Liver (tissue), 8 donors: ENCODE measurements at regions not wholly inside any gene's neighbourhood (a gene's known extent, or its start where the extent isn't known, plus 50 kb on each side); places are given as distances from the start of the nearest gene placed in this dataset.

Experiments
- DNase-seq: peaks from one replicate; pipeline ENCODE4 v3.0.0-alpha.2; 2017; ENCODE audit warnings: low spot score
- H3K27ac ChIP-seq, 2 donors: one replicate each; pipeline ENCODE4 v1.7.0; 2013; ENCODE audit warnings: inconsistent platforms in 2 of 2, low read length in 2 of 2, control low read depth in 1 of 2, low read depth in 1 of 2, mild to moderate bottlenecking in 1 of 2
- H3K27me3 ChIP-seq, 4 donors: one replicate each; pipeline versions ENCODE4 v1.6.1 to v1.7.0; 2013; ENCODE audit warnings: low read length in 3 of 4, inconsistent platforms in 1 of 4, mild to moderate bottlenecking in 1 of 4, moderate library complexity in 1 of 4; ENCODE audit not compliant: control insufficient read depth in 4 of 4, insufficient read depth in 4 of 4
- H3K36me3 ChIP-seq, 4 donors: one replicate each; pipeline versions ENCODE4 v1.6.1 to v1.7.0; 2013; ENCODE audit warnings: low read length in 3 of 4, mild to moderate bottlenecking in 3 of 4, low read depth in 1 of 4, moderate library complexity in 1 of 4; ENCODE audit not compliant: control insufficient read depth in 4 of 4, insufficient read depth in 3 of 4
- H3K4me1 ChIP-seq, 4 donors: one replicate each; pipeline versions ENCODE4 v1.6.1 to v1.7.0; 2013; ENCODE audit warnings: low read length in 3 of 4, mild to moderate bottlenecking in 3 of 4, moderate library complexity in 1 of 4; ENCODE audit not compliant: control insufficient read depth in 4 of 4, insufficient read depth in 4 of 4
- H3K4me3 ChIP-seq, 3 donors: one replicate each; pipeline versions ENCODE4 v1.6.1 to v1.7.0; 2013; ENCODE audit warnings: low read length in 3 of 3, control low read depth in 1 of 3, low read depth in 1 of 3, mild to moderate bottlenecking in 1 of 3
- H3K9ac ChIP-seq, 2 donors: one replicate each; pipeline ENCODE4 v1.7.0; 2013; ENCODE audit warnings: low read length in 2 of 2, mild to moderate bottlenecking in 2 of 2, moderate library complexity in 2 of 2, control low read depth in 1 of 2, low read depth in 1 of 2
- H3K9me3 ChIP-seq, 4 donors: one replicate each; pipeline versions ENCODE4 v1.6.1 to v1.7.0; 2013; ENCODE audit warnings: low read length in 3 of 4; ENCODE audit not compliant: control insufficient read depth in 4 of 4
- ATF3 ChIP-seq: IDR thresholded peaks from 2 replicates; pipeline ENCODE4 v1.6.1; 2016; ENCODE audit warnings: antibody characterized with exemption
- CTCF ChIP-seq: fragments of 150-350 bp; IDR thresholded peaks from 2 replicates; pipeline ENCODE4 v1.5.1; 2017; ENCODE audit warnings: improper control_type of control experiment, low read depth, low read length; ENCODE audit not compliant: missing input control
- EGR1 ChIP-seq, 2 donors: IDR thresholded peaks; 2 replicates each; pipeline ENCODE4 v1.6.1; 2016 to 2018; ENCODE audit warnings: antibody characterized with exemption in 2 of 2, low read depth in 2 of 2
- FOXA1 ChIP-seq: IDR thresholded peaks from 2 replicates; pipeline ENCODE4 v1.6.1; 2016; ENCODE audit warnings: antibody characterized with exemption
- FOXA2 ChIP-seq: IDR thresholded peaks from 2 replicates; pipeline ENCODE4 v1.6.1; 2016; ENCODE audit warnings: antibody characterized with exemption
- GABPA ChIP-seq, 2 donors: IDR thresholded peaks in 1 of 2; conservative IDR thresholded peaks in 1 of 2; 2 replicates each; pipeline ENCODE4 v1.6.1; 2016; ENCODE audit warnings: antibody characterized with exemption in 2 of 2, mild to moderate bottlenecking in 1 of 2, moderate library complexity in 1 of 2
- HNF4A ChIP-seq, 2 donors: conservative IDR thresholded peaks; 2 replicates each; pipeline ENCODE4 v1.6.1; 2016; ENCODE audit warnings: antibody characterized with exemption in 2 of 2, mild to moderate bottlenecking in 2 of 2
- HNF4G ChIP-seq: IDR thresholded peaks from 2 replicates; pipeline ENCODE4 v1.6.1; 2016; ENCODE audit warnings: antibody characterized with exemption
- JUND ChIP-seq, 2 donors: IDR thresholded peaks; 2 replicates each; pipeline ENCODE4 v1.6.1; 2016; ENCODE audit warnings: antibody characterized with exemption in 2 of 2
- MAX ChIP-seq: IDR thresholded peaks from 2 replicates; pipeline ENCODE4 v1.6.1; 2016; ENCODE audit warnings: antibody characterized with exemption
- NR2F2 ChIP-seq: IDR thresholded peaks from 2 replicates; pipeline ENCODE4 v1.6.1; 2016; ENCODE audit warnings: antibody characterized with exemption
- RAD21 ChIP-seq, 2 donors: IDR thresholded peaks; 2 replicates each; pipeline ENCODE4 v1.6.1; 2016; ENCODE audit warnings: antibody characterized with exemption in 2 of 2, mild to moderate bottlenecking in 2 of 2
- REST ChIP-seq: IDR thresholded peaks from 2 replicates; pipeline ENCODE4 v1.6.1; 2016; ENCODE audit warnings: antibody characterized with exemption, mild to moderate bottlenecking
- RXRA ChIP-seq, 2 donors: IDR thresholded peaks; 2 replicates each; pipeline ENCODE4 v1.6.1; 2017 to 2018; ENCODE audit warnings: antibody characterized with exemption in 2 of 2, mild to moderate bottlenecking in 1 of 2
- SP1 ChIP-seq: IDR thresholded peaks from 2 replicates; pipeline ENCODE4 v1.6.1; 2018; ENCODE audit warnings: antibody characterized with exemption, mild to moderate bottlenecking
- YY1 ChIP-seq: IDR thresholded peaks from 2 replicates; pipeline ENCODE4 v1.6.1; 2016; ENCODE audit warnings: antibody characterized with exemption, mild to moderate bottlenecking
- WGBS: extraction: QIAGEN DNeasy Blood & Tissue Kit; methylation state at CpG from one replicate; pipeline ENCODE4 v1.1.7; 2013; 5-methylcytosine and 5-hydroxymethylcytosine counted together
- donor health status: healthy.
- donor health status: healthy.
- donor health status: healthy.
- donor health status: healthy.
- donor health status: healthy.

DNA sequence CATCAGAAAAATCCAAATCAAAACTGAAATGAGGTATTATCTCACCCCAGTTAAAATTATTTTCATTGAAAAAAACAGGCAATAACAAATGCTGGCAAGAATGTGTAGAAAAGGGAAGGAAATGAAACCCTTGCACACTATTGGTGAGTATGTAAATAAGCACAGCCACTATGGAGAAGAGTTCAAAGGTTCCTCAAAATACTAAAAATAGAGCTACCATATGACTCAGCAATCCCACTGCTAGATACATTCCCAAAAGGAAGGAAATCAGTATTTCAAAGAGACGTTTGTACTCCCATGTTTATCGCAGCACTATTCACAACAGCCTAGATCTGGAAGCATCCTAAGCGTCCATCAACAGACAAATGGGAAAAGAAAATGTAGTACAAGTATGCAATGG, 932.4 kb downstream of the PCDH18 start:
- H3K27ac ChIP-seq: no peak overlapping the region
- 68% methylated on average over 3 of the region's 3 CpGs for WGBS

GRCh38 chr4:136590440-136590839, 941.9 kb downstream of the PCDH18 start:
- H3K36me3 ChIP-seq: no peaks in the 10 kb centered on the region
- no peaks in the 10 kb centered on the region for H3K27me3 ChIP-seq
- H3K9ac ChIP-seq: no peak overlapping the region
- no peak overlapping the region for H3K27ac ChIP-seq
- 60% methylated on average over 1 of the region's 1 CpG for WGBS
- no peaks in the 10 kb centered on the region for H3K4me1 ChIP-seq
- no peaks in the 10 kb centered on the region for H3K9me3 ChIP-seq
- TF ChIP-seq ATF3 (no peak), SP1 (no peak), RXRA (IDR thresholded peaks at IDR 0.05) (no peak), NR2F2 (no peak), YY1 (no peak), REST (no peak), HNF4G (no peak), CTCF (no peak), RAD21 (IDR thresholded peaks at IDR 0.05) (no peak), GABPA (IDR thresholded peaks at IDR 0.05 in 1 of 2, conservative IDR thresholded peaks at IDR 0.05 in 1 of 2) (no peak), FOXA1 (no peak)
- no peak for DNase-seq
- no peak overlapping the region for H3K4me3 ChIP-seq

More for the DNA sequence above, 932.4 kb downstream of the PCDH18 start:
- Histone ChIP-seq H3K4me1 (no peaks in the 10 kb centered on the region), H3K4me3 (no peak overlapping the region), H3K9ac (no peak overlapping the region), H3K9me3 (peaks cover 0 to 2% (median 0%) of the 10 kb centered on the region in 4 donors), H3K36me3 (no peaks in the 10 kb centered on the region), H3K27me3 (no peaks in the 10 kb centered on the region)
- DNase-seq: no peak
- TF ChIP-seq REST (no peak), JUND (IDR thresholded peaks at IDR 0.05) (no peak), RXRA (IDR thresholded peaks at IDR 0.05) (no peak), HNF4G (no peak), FOXA2 (no peak), HNF4A (conservative IDR thresholded peaks at IDR 0.05) (no peak), GABPA (IDR thresholded peaks at IDR 0.05 in 1 of 2, conservative IDR thresholded peaks at IDR 0.05 in 1 of 2) (no peak), MAX (no peak), RAD21 (IDR thresholded peaks at IDR 0.05) (no peak), FOXA1 (no peak), EGR1 (IDR thresholded peaks at IDR 0.05; ENCODE audit: low read depth in 2 of 2) (no peak), SP1 (no peak), NR2F2 (no peak)
